ENCODE measurements at regions not wholly inside any gene's neighbourhood (a gene's known extent, or its start where the extent isn't known, plus 50 kb on each side); places are given as distances from the start of the nearest gene placed in this dataset.
"Not testable (repeated sequence)": the region's sequence is repeated elsewhere in the genome, so short reads cannot be mapped to it uniquely, and the experiment has no call there.

DNA sequence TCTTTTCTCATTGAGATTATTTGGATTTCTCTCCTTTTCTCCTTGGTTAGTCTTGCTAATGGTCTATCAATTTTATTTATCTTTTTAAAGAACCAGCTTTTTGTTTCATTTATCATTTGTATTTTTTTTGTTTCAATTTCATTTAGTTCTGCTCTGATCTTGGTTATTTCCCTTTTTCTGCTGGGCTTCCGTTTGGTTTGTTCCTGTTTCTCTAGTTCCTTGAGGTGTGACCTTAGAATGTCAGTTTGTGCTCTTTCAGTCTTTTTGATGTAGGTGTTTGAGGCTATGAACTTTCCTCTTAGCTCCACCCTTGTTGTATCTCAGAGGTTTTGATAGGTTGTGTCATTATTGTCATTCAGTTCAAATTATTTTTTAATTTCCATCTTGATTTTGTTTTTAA is 248.5 kb upstream of the CADM2 start:
- TF ChIP-seq, protein P1, sequence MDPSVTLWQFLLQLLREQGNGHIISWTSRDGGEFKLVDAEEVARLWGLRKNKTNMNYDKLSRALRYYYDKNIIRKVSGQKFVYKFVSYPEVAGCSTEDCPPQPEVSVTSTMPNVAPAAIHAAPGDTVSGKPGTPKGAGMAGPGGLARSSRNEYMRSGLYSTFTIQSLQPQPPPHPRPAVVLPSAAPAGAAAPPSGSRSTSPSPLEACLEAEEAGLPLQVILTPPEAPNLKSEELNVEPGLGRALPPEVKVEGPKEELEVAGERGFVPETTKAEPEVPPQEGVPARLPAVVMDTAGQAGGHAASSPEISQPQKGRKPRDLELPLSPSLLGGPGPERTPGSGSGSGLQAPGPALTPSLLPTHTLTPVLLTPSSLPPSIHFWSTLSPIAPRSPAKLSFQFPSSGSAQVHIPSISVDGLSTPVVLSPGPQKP (IDR thresholded peaks at IDR 0.05; ENCODE audit: low read depth, low read length), result not testable (repeated sequence)
- not testable (repeated sequence) for TF ChIP-seq SMAD1 (IDR thresholded peaks at IDR 0.05; ENCODE audit: low read depth, partially characterized antibody); EGR1 (IDR thresholded peaks at IDR 0.05; ENCODE audit: borderline replicate concordance in 1 of 2, low read depth in 2 of 2, low read length in 2 of 2); SMARCA5 (IDR thresholded peaks at IDR 0.05); EP300 (IDR thresholded peaks at IDR 0.05; ENCODE audit: borderline replicate concordance in 1 of 2, control insufficient read depth in 1 of 2, low read depth in 2 of 2, low read length in 2 of 2)
